Esophagus muscularis mucosa (tissue), 3 donors: ENCODE measurements at regions not wholly inside any gene's neighbourhood (a gene's known extent, or its start where the extent isn't known, plus 50 kb on each side); places are given as distances from the start of the nearest gene placed in this dataset.

Experiments
- POLR2AphosphoS5 ChIP-seq, 2 donors: sonication (generic); formaldehyde crosslinking; IDR thresholded peaks; one replicate each; pipeline ENCODE4 v1.6.1; 2017; ENCODE audit warnings: antibody characterized with exemption in 2 of 2
- TF ChIP-seq, protein P1 (sequence below), 3 experiments: fragments of 200-600 bp in 2 of 3; fragments of 450-650 bp in 1 of 3; sonication (generic) in 2 of 3; IDR thresholded peaks; one replicate each; pipeline ENCODE4 v1.5.1; 2017 to 2019; ENCODE audit warnings: antibody characterized with exemption in 3 of 3, mild to moderate bottlenecking in 2 of 3, moderate library complexity in 1 of 3

DNA sequence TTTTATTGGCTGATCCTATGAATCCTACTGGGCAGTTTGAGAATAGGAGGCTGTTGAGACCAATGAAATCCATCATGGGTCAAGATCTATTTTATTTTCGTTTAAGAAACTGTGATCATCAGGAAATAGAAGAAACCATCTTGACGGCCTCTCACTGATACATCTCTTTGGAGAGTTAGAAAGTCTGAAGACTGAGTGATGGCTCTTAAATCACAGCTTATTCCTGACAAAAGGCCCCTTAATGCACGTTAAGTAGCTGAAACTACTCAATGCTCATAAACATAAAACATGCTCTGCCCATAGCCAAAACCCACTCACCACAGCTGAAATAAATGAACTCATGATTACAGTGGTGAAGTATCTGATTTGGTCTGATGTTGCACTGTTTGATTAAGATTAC is 784.5 kb upstream of the NEGR1 start:
- TF ChIP-seq POLR2AphosphoS5 (IDR thresholded peaks at IDR 0.05): no peak
- TF ChIP-seq, protein P1, sequence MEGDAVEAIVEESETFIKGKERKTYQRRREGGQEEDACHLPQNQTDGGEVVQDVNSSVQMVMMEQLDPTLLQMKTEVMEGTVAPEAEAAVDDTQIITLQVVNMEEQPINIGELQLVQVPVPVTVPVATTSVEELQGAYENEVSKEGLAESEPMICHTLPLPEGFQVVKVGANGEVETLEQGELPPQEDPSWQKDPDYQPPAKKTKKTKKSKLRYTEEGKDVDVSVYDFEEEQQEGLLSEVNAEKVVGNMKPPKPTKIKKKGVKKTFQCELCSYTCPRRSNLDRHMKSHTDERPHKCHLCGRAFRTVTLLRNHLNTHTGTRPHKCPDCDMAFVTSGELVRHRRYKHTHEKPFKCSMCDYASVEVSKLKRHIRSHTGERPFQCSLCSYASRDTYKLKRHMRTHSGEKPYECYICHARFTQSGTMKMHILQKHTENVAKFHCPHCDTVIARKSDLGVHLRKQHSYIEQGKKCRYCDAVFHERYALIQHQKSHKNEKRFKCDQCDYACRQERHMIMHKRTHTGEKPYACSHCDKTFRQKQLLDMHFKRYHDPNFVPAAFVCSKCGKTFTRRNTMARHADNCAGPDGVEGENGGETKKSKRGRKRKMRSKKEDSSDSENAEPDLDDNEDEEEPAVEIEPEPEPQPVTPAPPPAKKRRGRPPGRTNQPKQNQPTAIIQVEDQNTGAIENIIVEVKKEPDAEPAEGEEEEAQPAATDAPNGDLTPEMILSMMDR (IDR thresholded peaks at IDR 0.05): no peak
